GM18873 (cell line): ENCODE measurements at regions not wholly inside any gene's neighbourhood (a gene's known extent, or its start where the extent isn't known, plus 50 kb on each side); places are given as distances from the start of the nearest gene placed in this dataset.

Experiments
- ATAC-seq: cut with Tn5 transposase; IDR thresholded peaks from one replicate; pipeline ENCODE4 v1.9.1; 2021; ENCODE audit warnings: mild to moderate bottlenecking, moderate library complexity, moderate number of reproducible peaks; ENCODE audit not compliant: unreplicated experiment, low FRiP score

- ATAC-seq, result no peak
These were observed 56.7 kb upstream of the GUCA2B start for GRCh38 chr1:42096554-42096953.

GRCh38 chr1:42089246-42089645, 64.0 kb upstream of the GUCA2B start:
- no peak for ATAC-seq

GRCh38 chr1:42086146-42086545, 67.1 kb upstream of the GUCA2B start:
- no peak for ATAC-seq

GRCh38 chr1:42085596-42085995, 67.6 kb upstream of the GUCA2B start:
- ATAC-seq, result no peak

- ATAC-seq, result no peak
These were observed 71.7 kb upstream of the GUCA2B start for GRCh38 chr1:42081475-42081874.

- no peak for ATAC-seq
These were observed 78.0 kb upstream of the GUCA2B start for GRCh38 chr1:42075179-42075578.

GRCh38 chr1:42070996-42071395, 82.2 kb upstream of the GUCA2B start:
- no peak for ATAC-seq

GRCh38 chr1:42057800-42058199, 95.4 kb upstream of the GUCA2B start:
- ATAC-seq, result no peak

- no peak for ATAC-seq
These were observed 96.8 kb upstream of the GUCA2B start for GRCh38 chr1:42056460-42056859.

- ATAC-seq, result no peak
These were observed 98.1 kb upstream of the GUCA2B start for GRCh38 chr1:42055061-42055460.

- ATAC-seq, result no peak
These were observed 101.0 kb upstream of the GUCA2B start for GRCh38 chr1:42052072-42052699.

- no peak for ATAC-seq
These were observed 105.7 kb upstream of the GUCA2B start for GRCh38 chr1:42047508-42047880.

GRCh38 chr1:42046761-42047507, 106.3 kb upstream of the GUCA2B start:
- no peak for ATAC-seq

- no peak for ATAC-seq
These were observed 108.9 kb upstream of the GUCA2B start for GRCh38 chr1:42044346-42044745.

GRCh38 chr1:42043811-42044210, 109.4 kb upstream of the GUCA2B start:
- ATAC-seq, result no peak

- no peak for ATAC-seq
These were observed 110.0 kb upstream of the GUCA2B start for GRCh38 chr1:42043182-42043581.

- no peak for ATAC-seq
These were observed 112.2 kb upstream of the GUCA2B start for GRCh38 chr1:42041031-42041430.

GRCh38 chr1:42040159-42040558, 113.1 kb upstream of the GUCA2B start:
- no peak for ATAC-seq

- no peak for ATAC-seq
These were observed 114.9 kb upstream of the GUCA2B start for GRCh38 chr1:42038261-42038660.

- ATAC-seq, result no peak
These were observed 115.6 kb upstream of the GUCA2B start for GRCh38 chr1:42037586-42037985.

- no peak for ATAC-seq
These were observed 116.0 kb upstream of the GUCA2B start for GRCh38 chr1:42037161-42037560.
